SW 1271 (cell line): ENCODE measurements at regions not wholly inside any gene's neighbourhood (a gene's known extent, or its start where the extent isn't known, plus 50 kb on each side); places are given as distances from the start of the nearest gene placed in this dataset.
"Not testable (repeated sequence)": the region's sequence is repeated elsewhere in the genome, so short reads cannot be mapped to it uniquely, and the experiment has no call there.

ENCODE experiments used
- DNase-seq, 2 experiments: peaks; one replicate each; lab custom pipeline; 2025; lab: John Stamatoyannopoulos, UW

DNA sequence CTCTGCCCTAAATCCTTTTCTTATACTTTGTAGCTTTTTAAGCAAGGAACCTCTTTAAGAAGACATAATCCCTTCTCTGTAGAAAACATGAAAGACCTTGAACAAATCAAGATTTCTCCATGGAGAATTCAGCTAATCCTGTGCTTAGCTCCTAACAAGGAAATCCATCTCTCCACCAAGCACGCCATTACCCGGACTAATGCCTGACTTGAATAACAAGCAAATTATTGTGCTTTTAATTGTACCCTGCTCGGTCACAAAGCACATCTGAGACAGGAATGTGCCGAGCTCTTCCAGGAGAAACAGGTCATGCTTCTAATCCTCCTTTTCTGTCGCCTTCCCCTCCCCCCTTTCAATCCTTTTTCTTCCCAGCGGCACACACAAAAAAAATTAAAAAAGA, 141.3 kb downstream of the PSAT1 start:
- no peak for DNase-seq

DNA sequence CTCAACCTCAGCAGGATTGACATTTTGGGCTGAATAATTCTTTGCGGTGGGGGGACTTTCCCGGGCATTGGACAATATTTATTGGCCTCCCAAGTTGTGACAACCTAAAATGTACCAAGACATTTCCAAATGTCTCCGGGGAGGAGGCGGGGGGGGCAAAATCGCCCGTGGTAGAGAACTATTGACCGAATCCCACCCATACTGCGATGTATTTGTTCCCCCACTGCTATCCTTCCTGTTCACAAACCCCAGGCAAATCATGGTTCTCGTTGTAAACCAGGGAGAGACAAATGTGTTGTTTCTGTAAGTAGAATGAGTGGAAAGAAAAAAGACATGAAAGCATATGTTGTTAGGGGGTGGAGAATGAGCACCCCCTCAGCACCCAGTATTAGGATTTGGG, 141.9 kb downstream of the PSAT1 start:
- no peak for DNase-seq

DNA sequence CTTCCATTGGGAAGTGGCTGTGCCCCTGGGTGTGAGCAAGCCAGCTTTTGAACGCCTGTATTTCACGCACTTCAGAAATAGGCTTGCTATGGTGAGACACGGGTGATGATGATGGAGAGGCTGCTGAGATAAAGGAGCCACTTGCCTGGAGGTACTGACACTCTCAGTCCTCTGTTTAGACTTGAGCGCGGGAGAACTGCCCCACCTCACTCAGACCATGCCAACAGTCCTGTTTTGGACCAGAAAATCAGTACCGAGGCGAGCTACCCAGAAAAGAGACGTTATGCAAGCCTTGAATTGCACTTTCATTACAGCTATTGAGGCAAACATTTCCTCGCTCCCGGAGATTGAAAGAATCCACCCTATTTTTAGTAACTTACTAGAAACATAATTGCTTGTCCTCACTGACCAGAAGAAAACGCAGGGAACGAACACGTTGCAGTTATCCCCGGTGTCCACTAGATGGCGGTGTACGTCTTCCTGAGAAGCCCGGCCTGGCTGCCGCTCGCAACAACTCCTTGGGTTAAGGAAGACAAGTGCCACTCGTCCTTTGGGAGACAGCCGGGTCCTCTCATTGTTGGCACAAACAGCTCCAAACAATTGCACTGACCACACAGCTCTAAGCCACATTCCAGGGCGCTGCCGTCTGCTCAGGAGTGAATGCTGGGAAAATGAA, 142.4 kb downstream of the PSAT1 start:
- peak; percentile 41 to 77 for DNase-seq

DNA sequence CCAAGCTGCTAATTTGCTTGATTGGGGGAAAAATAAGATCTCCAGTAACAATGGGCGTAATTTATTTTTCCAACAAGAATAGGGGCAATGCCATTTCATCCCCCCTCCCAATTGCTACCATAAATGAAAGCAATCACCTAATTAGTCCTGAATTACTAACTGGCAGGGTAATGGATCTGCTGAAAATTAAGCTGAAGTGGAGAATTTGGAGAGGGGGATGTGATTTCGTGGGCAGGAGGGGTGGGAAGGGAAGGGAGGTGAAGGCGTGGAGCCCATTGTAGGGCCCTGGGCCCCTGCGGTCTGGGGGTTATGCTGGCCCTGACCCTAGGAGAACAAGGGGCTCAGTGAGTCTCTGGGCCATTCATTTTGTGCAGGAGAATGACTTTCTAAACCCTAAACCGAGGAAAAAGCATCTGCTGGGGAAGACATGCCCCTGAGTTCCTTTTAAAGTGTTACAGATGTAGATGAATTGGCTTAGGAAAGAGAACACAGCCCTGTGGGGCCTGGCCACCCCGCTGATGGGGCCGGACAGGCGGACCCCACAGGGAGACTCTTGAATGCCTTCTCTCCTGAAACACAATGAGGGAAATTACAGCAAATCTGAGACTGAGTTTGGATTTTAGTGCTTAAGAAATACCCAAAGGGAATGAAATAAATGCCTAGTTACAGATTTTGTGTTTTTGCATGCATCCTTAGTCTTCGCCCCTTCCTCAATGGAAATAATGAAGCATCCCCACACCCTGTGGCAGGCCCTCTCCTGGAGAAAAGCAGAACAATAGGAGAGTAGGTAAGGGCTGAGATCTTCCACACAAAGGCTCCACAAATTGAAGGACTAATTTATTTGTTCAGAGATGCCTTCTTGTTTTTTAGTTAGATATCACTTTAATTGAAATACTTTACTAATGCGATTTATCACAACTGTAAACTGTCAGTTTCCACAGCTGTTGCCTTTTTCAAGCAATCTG, 143.2 kb downstream of the PSAT1 start:
- no peak for DNase-seq

DNA sequence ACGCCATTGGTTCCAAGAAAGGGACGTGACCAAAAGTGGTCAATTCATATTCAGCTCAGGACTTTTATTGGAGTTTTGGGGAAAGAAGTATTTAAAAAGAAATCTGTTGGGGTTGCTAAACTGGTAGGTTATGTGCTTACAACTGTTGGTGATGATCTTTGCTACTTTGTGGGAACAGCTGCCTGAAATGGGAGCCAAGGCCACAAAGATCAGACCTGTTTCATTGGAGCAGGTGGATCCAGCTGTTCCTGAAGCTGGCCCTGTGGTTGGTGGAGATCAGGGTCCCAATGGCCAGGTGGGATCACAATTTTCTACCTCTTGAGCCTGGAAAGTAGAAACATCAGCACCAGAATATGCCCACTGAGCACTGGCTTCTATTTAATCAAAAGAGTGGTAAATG, 144.5 kb downstream of the PSAT1 start:
- DNase-seq: no peak

DNA sequence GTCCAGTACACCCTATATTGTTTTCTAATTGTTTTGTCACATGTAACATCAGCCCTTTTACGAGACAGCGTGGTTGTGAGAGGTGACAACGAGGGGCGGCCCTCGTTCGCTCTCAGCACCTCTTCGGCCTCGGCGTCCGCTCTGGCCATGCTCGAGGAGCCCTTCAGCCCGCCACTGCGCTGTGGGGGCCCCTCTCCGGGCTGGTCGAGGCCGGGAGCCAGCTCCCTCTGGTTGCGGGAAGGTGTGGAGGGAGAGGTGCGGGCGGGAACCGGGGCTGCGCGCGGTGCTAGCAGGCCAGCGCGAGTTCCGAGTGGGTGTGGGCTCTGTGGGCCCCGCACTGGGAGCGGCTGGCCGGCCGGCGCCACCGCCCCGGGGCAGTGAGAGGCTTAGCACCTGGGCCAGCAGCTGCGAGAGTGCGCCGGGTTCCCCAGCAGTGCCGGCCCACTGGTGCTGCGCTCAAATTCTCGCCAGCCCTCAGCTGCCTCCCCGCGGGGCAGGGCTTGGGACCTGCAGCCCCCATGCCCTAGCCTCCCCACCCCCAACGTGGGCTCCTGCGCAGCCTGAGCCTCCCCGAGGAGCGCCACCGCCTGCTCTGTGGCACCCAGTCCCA, 145.0 kb downstream of the PSAT1 start:
- no peak for DNase-seq

DNA sequence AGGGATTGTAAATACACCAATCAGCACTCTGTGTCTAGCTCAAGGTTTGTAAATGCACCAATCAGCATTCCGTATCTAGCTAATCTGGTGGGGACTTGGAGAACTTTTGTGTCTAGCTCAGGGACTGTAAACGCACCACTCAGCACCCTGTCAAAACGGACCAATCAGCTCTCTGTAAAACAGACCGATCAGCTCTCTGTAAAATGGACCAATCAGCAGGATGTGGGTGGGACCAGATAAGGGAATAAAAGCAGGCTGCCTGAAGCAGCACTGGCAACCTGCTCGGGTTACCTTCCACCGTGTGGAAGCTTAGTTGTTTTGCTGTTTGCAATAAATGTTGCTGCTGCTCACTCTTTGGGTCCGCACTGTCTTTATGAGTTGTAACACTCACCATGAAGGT, 145.7 kb downstream of the PSAT1 start:
- not testable (repeated sequence) for DNase-seq

DNA sequence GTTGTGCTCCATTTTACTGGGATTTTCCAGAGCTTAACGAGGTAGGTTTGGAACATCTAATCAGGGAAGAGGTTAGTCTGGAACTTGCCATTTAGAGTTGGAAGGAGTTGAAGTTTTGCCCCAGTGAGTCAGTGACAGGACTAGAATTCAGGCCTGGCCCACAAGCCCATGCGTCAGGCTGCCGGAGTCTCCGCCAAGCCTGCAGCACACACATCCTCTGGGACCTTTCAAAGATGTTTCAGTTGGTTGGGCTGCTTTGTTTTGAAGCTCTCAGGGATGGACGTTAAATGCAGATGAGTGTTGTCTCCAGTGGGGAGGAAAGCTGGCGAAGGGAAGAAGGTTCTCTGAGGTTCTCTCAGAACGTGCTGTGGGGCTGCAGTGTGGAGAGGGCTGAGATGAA, 147.0 kb downstream of the PSAT1 start:
- no peak for DNase-seq

DNA sequence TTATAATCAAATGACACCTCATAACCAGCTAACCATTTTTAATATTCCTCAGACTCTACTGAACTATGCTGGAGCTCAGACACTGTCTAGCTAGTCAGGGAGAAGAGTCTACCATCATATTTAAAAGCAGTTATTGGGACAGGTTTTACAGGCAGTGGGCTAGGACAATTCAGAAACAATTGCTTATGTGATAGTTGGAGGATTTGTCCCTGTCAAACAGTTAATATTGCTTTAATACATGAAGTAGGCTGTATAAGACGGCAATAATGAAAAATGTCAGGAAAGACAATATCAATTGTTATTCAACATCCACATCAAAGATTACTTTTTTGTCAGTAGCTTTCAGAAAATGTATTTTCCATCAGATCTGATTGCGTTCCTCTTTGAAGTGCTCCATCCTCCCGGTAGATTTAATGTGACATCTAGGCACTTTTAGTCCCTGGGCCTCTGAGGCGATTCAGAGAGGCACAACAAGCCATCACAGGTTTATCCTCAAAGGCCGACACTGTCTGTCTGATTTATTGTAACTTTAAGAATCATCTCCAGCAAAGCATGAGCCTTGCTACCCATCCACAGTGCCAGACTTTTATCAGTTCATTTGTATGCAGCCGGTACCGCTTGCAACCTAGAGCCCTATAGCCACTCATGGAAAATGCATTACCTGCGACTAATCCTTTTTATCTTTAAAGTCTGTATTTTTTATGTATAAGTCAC, 152.2 kb downstream of the PSAT1 start:
- DNase-seq: no peak

DNA sequence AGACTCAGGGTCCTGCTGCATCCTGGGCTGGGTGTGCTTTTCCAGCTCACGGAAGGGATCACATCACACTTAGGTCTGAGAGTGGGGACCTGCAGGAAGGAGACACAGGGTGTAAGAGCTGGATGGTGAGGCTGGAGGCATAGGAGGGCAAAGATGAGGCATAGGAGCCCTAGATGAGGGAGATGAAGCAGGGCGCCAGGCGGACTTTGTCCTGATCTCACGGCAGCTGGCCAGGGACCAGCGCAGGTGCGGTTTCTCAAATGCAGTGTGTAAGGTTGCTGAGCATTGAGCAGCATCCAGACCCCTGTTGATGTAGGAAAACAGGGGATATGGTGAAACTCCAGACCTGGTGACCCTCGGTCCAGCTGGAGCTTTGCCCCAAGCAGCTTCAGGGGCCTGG, 156.5 kb downstream of the PSAT1 start:
- no peak for DNase-seq

DNA sequence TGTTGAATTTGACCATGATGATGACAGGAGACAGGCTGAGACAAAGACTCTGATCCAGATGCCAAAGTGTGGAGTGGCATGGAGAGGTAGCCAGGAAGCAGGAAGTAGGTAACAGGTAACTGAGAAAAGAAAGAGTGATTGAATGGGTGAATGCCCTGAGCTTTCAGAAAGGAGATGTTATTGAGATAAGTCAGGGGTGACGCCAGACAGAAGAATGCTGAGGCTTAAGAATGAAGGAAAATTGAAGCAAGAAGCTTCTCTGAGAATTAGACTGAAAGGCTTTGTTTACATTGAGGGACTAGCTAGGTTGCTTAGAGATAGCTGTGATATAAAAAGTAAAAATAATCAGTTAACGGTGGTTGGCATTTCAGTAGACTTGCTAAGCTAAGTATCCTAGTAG, 165.7 kb downstream of the PSAT1 start:
- DNase-seq: no peak

DNA sequence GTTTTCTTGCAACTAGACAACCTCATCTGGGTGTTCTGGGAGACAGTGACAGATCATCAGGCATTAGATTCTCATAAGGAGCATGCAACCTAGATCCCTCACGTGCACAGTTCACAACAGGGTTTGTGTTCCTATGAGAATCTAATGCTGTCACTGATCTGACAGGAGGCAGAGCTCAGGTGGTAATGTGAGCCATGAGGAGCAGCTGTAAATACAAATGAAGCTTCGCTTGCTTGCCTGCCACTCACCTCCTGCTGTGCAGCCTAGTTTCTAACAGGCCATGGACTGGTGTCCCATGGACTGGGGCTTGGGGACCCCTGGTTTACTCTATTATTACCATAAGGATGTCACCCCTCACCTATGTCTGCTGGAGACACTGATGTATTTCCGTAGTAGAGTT, 166.8 kb downstream of the PSAT1 start:
- DNase-seq: no peak

DNA sequence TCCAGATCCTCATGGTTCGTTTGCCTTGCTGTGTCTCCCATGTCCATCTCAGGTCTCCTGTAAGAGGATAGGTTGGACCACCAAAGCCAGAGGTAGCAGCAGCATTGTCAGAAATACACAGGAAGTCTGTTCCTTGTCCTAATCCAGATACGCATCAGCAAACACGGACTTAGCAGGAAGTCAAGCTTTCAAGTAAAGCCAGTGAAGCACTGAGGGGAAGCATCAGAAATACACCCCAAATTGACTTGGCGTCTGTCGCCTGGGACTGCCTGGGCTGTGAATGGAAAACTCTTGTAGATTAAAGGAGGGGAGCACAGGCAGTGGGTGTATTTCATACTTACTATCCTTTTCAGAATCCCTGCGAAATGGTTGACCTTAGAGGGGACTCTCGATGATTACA, 171.3 kb downstream of the PSAT1 start:
- DNase-seq: no peak

DNA sequence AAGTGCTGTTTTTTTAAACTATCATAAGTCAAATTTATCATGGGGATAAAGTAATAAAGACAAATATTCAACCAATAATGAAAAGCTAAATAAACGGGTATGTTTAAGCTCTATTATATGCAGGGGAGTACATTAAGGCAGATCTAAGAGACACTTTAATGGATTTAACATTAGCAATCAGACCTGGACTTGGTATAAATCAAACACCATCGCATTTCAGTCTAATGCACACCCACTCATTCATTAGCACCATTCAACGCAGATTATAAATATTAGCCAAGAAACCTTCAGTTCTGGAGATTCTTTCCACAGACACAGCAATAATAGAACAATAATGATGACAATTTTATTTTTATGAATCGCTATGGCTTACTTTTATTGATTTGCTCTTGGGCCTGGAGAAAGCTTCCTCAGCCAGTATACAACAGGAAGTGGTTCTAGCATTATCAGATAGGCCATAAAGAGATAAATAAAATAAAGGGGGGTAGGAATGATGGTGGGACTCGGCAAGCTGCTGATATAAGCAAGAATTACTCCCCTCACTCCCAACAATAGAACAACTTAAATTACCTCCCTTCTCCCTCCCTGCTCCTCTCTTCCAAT, 172.2 kb downstream of the PSAT1 start:
- DNase-seq: no peak

DNA sequence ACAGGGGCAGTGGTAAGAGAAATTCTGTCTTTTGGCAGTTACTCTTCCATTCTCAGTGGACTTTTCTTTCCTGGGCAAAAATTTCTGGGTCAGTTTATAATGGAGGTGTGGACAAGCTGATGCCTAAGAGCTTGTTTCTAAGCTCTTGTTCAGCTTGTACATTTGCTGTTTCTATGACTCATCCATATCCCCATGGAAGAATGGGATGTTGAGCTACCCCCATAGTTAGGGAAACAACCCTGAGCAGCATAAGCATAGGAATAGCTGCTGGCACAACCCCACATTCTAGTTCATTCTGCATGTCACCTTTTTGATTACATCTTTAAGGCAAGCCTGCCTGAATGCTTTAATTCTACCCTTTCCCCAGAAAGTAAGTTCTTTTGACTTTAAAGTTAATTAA, 173.3 kb downstream of the PSAT1 start:
- DNase-seq: no peak

DNA sequence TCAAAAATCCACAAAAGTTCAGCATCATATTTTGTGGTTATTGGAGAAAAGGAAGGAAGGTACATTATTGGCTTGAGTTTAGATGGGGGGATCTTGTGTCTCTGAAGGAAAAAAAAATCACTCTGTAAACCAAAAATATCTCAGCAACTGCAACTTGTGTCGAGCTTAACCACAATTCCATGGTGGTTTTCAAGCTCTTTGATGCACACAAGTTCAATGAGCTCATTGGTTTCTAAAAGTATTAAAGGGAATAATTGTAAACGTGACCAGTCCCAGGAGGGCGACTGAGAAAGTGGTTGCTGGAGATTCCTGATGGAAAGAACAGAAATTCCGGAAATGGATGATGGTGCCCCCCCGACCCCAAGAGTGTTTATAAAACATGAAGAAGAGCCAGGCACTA, 173.8 kb downstream of the PSAT1 start:
- no peak for DNase-seq

DNA sequence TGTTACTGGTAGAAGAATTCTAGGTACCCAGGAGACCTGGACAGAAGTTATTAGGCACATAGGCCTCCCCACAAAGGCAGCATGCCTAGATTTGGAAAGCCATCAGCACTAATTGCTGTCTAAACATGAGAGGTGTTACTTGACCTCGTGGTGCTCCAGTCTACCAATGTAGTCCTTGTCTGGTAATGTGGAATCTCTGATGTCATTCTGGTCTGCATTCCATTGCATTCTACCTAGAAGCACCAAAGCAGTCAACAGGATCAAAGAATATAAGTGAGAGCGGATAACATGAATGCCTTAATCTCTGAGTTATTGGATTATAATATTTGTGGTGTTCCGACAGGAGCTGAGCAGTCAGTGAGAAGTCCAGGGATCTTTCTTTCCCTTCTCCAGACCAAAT, 175.2 kb downstream of the PSAT1 start:
- DNase-seq: no peak

DNA sequence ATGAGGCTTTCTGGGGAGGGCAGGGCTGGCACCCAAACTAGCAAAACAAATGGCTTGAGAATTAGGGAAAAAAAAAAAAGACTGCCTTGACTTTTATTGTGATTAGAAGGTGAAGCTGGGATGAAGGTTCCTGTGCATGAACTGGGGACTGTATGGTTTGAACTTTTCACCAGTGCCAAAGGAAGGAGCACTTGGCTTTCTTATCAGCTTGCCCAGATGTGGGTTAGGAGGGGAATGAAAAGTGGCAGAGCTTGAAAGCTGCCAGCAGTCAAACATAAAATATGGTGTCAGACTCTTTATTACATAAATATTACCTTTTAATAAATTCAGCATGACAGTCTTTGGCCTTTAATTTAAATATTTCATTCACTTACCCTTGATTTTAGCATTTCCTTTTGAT, 182.5 kb downstream of the PSAT1 start:
- DNase-seq: no peak

DNA sequence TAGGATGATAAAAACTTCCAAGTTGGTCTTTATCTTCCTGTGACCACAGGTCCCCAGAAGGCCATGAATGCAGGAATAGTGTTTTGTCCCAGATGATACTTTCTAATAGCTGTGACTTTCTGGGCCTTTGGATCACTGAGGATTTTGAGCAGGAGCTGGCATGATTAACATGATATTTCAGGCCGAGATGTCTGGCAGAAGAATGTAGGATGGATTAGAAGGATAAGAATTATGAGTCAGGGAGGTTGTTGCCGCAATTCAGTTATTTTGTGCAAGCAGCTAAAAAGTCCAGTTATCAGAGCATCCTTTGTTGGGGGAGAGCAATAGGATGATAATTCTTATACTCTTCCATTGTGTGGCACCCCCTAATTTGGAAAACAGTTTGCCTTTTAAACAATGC, 189.7 kb downstream of the PSAT1 start:
- DNase-seq: no peak

DNA sequence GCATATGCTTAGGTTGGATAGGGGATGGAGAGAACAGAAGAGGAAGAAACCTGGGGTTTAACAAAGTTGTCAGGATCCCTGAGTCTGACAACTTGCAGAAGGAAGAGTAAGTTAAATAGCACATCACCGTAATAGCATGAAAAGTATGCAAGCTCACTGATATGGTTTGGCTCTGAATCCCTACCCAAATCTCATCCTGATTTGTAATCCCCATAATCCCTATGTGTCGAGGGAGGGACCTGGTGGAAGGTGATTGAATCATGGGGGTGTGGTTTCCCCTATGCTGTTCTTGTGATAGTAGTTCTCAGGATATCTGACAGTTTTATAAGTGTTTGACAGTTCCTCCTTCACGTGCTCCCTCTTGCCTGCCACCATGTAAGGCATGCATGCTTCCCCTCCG, 193.3 kb downstream of the PSAT1 start:
- no peak for DNase-seq

DNA sequence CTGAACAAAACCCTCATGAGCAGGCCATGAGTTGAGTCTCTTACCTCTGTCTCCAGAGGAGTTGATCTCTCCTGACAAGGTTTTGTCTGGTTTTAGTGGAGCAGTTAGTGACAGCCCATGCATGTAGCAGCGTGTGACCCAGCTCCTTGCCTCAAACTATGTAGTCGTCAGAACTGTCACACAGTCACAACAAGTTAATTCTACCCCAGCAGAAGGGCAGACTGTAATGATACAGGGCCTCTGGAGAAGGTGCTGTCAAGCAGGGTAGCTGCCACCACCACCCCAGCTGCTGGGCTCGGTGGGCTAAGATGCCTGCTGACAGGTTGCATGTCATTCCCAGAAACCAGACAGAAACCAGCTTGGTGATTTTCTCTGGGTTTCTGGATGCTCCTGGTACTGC, 194.5 kb downstream of the PSAT1 start:
- DNase-seq: no peak

DNA sequence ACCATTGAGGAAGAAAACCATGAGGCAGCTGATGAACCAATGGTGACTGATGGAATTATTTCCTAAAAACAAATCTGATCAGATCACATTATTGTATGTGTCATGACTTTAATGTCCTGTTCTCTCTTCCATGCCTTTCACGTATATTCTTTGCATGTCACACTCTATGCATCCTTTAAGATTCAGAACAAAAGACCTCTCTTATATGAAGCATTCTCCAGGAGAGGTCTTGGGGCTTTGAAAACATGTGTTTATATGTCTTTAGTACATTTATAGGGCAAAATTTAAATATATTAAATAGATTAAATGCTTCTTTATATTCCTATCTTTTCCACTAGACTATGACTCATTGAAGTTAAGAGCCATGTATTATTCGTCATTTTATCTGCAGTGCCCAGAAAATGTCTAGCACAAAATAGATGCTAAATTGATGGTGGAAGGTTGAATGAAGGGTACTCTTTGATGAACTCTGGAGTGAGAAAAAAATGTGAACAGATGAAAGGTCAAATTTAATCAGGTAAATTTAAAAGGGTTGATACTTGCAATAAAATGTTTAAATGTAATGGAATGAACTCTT, 196.3 kb downstream of the PSAT1 start:
- no peak for DNase-seq
